K562 (cell line): ENCODE measurements at regions not wholly inside any gene's neighbourhood (a gene's known extent, or its start where the extent isn't known, plus 50 kb on each side); places are given as distances from the start of the nearest gene placed in this dataset.

ENCODE experiments used
- EP300 ChIP-seq: IDR thresholded peaks from 2 replicates; pipeline ENCODE4 v1.6.1; 2012; ENCODE audit warnings: low read length, improper control_type of control experiment
- NFRKB ChIP-seq: fragments of 450-650 bp; IDR thresholded peaks from 2 replicates; pipeline ENCODE4 v1.6.1; 2016; ENCODE audit warnings: low read depth
- POLR2H ChIP-seq: IDR thresholded peaks from 2 replicates; pipeline ENCODE4 v1.6.1; 2016; ENCODE audit warnings: missing genetic modification characterization, low read depth, mild to moderate bottlenecking, control low read depth, missing compliant biosample characterization, moderate library complexity
- PTBP1 ChIP-seq: fragments of 200-400 bp; formaldehyde crosslinking; IDR thresholded peaks from 2 replicates; pipeline ENCODE4 v1.6.1; 2017; ENCODE audit warnings: low read depth, low read length
- RAD21 ChIP-seq, 2 experiments: fragments of 250-450 bp in 1 of 2; fragments of 450-650 bp in 1 of 2; sonication (Bioruptor Pico) in 1 of 2; formaldehyde crosslinking in 1 of 2; IDR thresholded peaks in 1 of 2; conservative IDR thresholded peaks in 1 of 2; 2 replicates each; pipeline versions ENCODE4 v1.4.0 to v1.8.0; 2020 to 2022; ENCODE audit warnings: mild to moderate bottlenecking in 2 of 2, moderate library complexity in 1 of 2
- SAFB2 ChIP-seq: fragments of 200-400 bp; formaldehyde crosslinking; IDR thresholded peaks from 2 replicates; pipeline ENCODE4 v1.6.1; 2018; ENCODE audit warnings: borderline replicate concordance, low read length, low read depth, moderate library complexity; ENCODE audit not compliant: severe bottlenecking
- TGIF2 ChIP-seq: sonication (generic); formaldehyde crosslinking; IDR thresholded peaks from 2 replicates; pipeline ENCODE4 v1.8.1; 2022; ENCODE audit warnings: mild to moderate bottlenecking, missing genetic modification reagents, moderate library complexity
- YY1 ChIP-seq, 3 experiments: IDR thresholded peaks; 2 replicates each; pipeline ENCODE4 v1.6.1; 2011; ENCODE audit warnings: low read length in 2 of 3, mild to moderate bottlenecking in 2 of 3, moderate library complexity in 2 of 3, borderline replicate concordance in 1 of 3, control low read depth in 1 of 3, low read depth in 1 of 3; ENCODE audit not compliant: insufficient read depth in 3 of 3, insufficient replicate concordance in 2 of 3, control insufficient read depth in 1 of 3, insufficient read length in 1 of 3; ENCODE audit errors: extremely low read depth in 1 of 3
- TF ChIP-seq, protein P1 (sequence below), 2 experiments: fragments of 450-650 bp in 1 of 2; sonication (generic) in 1 of 2; formaldehyde crosslinking in 1 of 2; IDR thresholded peaks in 1 of 2; conservative IDR thresholded peaks in 1 of 2; 2 replicates each; pipeline versions ENCODE4 v1.6.1 to v1.8.1; 2016 to 2023; ENCODE audit warnings: mild to moderate bottlenecking in 2 of 2, moderate library complexity in 2 of 2, inconsistent platforms in 1 of 2, missing genetic modification reagents in 1 of 2
- TF ChIP-seq, protein P2 (sequence below): sonication (generic); formaldehyde crosslinking; IDR thresholded peaks from 2 replicates; pipeline ENCODE4 v1.9.0; 2022; ENCODE audit warnings: mild to moderate bottlenecking, missing genetic modification reagents
- TF ChIP-seq, protein P3 (sequence below), 2 experiments: fragments of 200-800 bp in 1 of 2; sonication (Bioruptor generic) in 1 of 2; sonication (generic) in 1 of 2; formaldehyde crosslinking in 1 of 2; IDR thresholded peaks in 1 of 2; conservative IDR thresholded peaks in 1 of 2; 2 replicates each; pipeline versions ENCODE4 v1.5.0 to v1.6.1; 2016 to 2020; ENCODE audit warnings: missing compliant biosample characterization in 1 of 2, missing genetic modification characterization in 1 of 2, missing genetic modification reagents in 1 of 2
- TF ChIP-seq, protein P4 (sequence below): fragments of 450-650 bp; IDR thresholded peaks from 2 replicates; pipeline ENCODE4 v1.7.1; 2018; ENCODE audit warnings: mild to moderate bottlenecking, low read depth; ENCODE audit not compliant: partially characterized antibody
- TF ChIP-seq, protein P5 (sequence below): sonication (generic); formaldehyde crosslinking; IDR thresholded peaks from 2 replicates; pipeline ENCODE4 v1.8.0; 2022; ENCODE audit warnings: mild to moderate bottlenecking, low read depth, missing genetic modification reagents
- TF ChIP-seq, protein P6 (sequence below), 3 experiments: IDR thresholded peaks in 2 of 3; conservative IDR thresholded peaks in 1 of 3; 2 replicates each; pipeline ENCODE4 v1.5.1; 2011 to 2012; ENCODE audit warnings: low read length in 3 of 3, mild to moderate bottlenecking in 3 of 3, control low read depth in 2 of 3, improper control_type of control experiment in 1 of 3, inconsistent platforms in 1 of 3, low read depth in 1 of 3, mixed read lengths in 1 of 3, moderate library complexity in 1 of 3; ENCODE audit not compliant: insufficient read depth in 2 of 3

DNA sequence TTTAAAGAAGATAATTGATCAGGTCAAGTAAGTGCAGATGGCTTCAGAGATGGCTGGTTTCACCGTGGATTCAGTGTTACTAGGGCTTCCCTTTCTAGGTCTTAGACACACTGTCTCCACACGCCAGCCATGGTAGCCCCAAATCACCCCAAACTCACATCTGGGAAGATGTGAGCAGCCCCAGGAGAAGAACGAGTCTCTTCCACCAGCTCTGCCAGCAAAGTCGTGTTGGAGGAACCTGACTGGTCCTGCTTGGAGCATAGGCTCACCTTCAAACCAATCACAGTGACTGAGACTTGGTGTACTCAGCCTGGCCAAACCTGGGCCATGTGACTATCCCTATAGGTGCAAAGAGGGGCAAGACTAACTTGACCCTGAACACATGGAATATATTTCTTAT lies 296.7 kb downstream of the RPLP1 start:
- TF ChIP-seq SAFB2, result no peak
- no peak for TF ChIP-seq POLR2H
- TF ChIP-seq, protein P1, sequence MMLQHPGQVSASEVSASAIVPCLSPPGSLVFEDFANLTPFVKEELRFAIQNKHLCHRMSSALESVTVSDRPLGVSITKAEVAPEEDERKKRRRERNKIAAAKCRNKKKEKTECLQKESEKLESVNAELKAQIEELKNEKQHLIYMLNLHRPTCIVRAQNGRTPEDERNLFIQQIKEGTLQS (IDR thresholded peaks at IDR 0.05), result no peak
- TF ChIP-seq, protein P1 (CRISPR knock-in tag; conservative IDR thresholded peaks at IDR 0.05), result no peak
- TF ChIP-seq RAD21 (CRISPR knock-in tag; conservative IDR thresholded peaks at IDR 0.05 in 1 of 2, IDR thresholded peaks at IDR 0.05 in 1 of 2), result no peak
- TF ChIP-seq, protein P2, sequence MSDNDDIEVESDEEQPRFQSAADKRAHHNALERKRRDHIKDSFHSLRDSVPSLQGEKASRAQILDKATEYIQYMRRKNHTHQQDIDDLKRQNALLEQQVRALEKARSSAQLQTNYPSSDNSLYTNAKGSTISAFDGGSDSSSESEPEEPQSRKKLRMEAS (CRISPR knock-in tag), result no peak
- TF ChIP-seq, protein P3, sequence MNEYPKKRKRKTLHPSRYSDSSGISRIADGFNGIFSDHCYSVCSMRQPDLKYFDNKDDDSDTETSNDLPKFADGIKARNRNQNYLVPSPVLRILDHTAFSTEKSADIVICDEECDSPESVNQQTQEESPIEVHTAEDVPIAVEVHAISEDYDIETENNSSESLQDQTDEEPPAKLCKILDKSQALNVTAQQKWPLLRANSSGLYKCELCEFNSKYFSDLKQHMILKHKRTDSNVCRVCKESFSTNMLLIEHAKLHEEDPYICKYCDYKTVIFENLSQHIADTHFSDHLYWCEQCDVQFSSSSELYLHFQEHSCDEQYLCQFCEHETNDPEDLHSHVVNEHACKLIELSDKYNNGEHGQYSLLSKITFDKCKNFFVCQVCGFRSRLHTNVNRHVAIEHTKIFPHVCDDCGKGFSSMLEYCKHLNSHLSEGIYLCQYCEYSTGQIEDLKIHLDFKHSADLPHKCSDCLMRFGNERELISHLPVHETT (CRISPR knock-in tag; conservative IDR thresholded peaks at IDR 0.05 in 1 of 2, IDR thresholded peaks at IDR 0.05 in 1 of 2), result no peak
- TF ChIP-seq, protein P4, sequence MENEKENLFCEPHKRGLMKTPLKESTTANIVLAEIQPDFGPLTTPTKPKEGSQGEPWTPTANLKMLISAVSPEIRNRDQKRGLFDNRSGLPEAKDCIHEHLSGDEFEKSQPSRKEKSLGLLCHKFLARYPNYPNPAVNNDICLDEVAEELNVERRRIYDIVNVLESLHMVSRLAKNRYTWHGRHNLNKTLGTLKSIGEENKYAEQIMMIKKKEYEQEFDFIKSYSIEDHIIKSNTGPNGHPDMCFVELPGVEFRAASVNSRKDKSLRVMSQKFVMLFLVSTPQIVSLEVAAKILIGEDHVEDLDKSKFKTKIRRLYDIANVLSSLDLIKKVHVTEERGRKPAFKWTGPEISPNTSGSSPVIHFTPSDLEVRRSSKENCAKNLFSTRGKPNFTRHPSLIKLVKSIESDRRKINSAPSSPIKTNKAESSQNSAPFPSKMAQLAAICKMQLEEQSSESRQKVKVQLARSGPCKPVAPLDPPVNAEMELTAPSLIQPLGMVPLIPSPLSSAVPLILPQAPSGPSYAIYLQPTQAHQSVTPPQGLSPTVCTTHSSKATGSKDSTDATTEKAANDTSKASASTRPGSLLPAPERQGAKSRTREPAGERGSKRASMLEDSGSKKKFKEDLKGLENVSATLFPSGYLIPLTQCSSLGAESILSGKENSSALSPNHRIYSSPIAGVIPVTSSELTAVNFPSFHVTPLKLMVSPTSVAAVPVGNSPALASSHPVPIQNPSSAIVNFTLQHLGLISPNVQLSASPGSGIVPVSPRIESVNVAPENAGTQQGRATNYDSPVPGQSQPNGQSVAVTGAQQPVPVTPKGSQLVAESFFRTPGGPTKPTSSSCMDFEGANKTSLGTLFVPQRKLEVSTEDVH, result no peak
- no peak for TF ChIP-seq TGIF2 (CRISPR knock-in tag)
- no peak for TF ChIP-seq YY1 (IDR thresholded peaks at IDR 0.05; ENCODE audit: borderline replicate concordance in 1 of 3, control insufficient read depth in 1 of 3, extremely low read depth in 1 of 3, insufficient read depth in 3 of 3, insufficient read length in 1 of 3, insufficient replicate concordance in 2 of 3, low read depth in 1 of 3, low read length in 2 of 3)
- TF ChIP-seq, protein P5, sequence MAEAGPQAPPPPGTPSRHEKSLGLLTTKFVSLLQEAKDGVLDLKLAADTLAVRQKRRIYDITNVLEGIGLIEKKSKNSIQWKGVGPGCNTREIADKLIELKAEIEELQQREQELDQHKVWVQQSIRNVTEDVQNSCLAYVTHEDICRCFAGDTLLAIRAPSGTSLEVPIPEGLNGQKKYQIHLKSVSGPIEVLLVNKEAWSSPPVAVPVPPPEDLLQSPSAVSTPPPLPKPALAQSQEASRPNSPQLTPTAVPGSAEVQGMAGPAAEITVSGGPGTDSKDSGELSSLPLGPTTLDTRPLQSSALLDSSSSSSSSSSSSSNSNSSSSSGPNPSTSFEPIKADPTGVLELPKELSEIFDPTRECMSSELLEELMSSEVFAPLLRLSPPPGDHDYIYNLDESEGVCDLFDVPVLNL (CRISPR knock-in tag), result no peak
- no peak for TF ChIP-seq EP300
- TF ChIP-seq, protein P6, sequence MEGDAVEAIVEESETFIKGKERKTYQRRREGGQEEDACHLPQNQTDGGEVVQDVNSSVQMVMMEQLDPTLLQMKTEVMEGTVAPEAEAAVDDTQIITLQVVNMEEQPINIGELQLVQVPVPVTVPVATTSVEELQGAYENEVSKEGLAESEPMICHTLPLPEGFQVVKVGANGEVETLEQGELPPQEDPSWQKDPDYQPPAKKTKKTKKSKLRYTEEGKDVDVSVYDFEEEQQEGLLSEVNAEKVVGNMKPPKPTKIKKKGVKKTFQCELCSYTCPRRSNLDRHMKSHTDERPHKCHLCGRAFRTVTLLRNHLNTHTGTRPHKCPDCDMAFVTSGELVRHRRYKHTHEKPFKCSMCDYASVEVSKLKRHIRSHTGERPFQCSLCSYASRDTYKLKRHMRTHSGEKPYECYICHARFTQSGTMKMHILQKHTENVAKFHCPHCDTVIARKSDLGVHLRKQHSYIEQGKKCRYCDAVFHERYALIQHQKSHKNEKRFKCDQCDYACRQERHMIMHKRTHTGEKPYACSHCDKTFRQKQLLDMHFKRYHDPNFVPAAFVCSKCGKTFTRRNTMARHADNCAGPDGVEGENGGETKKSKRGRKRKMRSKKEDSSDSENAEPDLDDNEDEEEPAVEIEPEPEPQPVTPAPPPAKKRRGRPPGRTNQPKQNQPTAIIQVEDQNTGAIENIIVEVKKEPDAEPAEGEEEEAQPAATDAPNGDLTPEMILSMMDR (IDR thresholded peaks at IDR 0.05 in 2 of 3, conservative IDR thresholded peaks at IDR 0.05 in 1 of 3; ENCODE audit: insufficient read depth in 2 of 3, low read depth in 1 of 3, low read length in 3 of 3), result no peak
- TF ChIP-seq NFRKB, result no peak
- TF ChIP-seq PTBP1, result no peak
